Right atrium auricular region (tissue), 2 donors: ENCODE measurements at regions not wholly inside any gene's neighbourhood (a gene's known extent, or its start where the extent isn't known, plus 50 kb on each side); places are given as distances from the start of the nearest gene placed in this dataset.

ENCODE experiments used
- DNase-seq: peaks from one replicate; pipeline ENCODE4 v3.0.0-alpha.2; 2019; ENCODE audit warnings: low spot score
- H3K27ac ChIP-seq, 2 donors: fragments of 200-600 bp; sonication (generic); 1 replicate in 1 of 2; 2 replicates in 1 of 2; pipeline ENCODE4 v1.5.1; 2016 to 2019
- H3K27me3 ChIP-seq, 2 donors: fragments of 200-600 bp; sonication (generic); one replicate each; pipeline versions ENCODE4 v1.5.1 to v1.6.0; 2017 to 2019
- H3K36me3 ChIP-seq: fragments of 200-600 bp; sonication (generic); one replicate; pipeline ENCODE4 v1.5.1; 2016
- H3K4me1 ChIP-seq, 2 donors: fragments of 200-600 bp; sonication (generic); one replicate each; pipeline versions ENCODE4 v1.5.1 to v1.6.0; 2017 to 2019
- H3K4me3 ChIP-seq, 2 donors: fragments of 200-600 bp; sonication (generic); 1 replicate in 1 of 2; 2 replicates in 1 of 2; pipeline ENCODE4 v1.5.1; 2017 to 2019; ENCODE audit warnings: mild to moderate bottlenecking in 1 of 2, moderate library complexity in 1 of 2
- H3K9me3 ChIP-seq, 2 donors: fragments of 200-600 bp; sonication (generic); one replicate each; pipeline ENCODE4 v1.5.1; 2019
- TF ChIP-seq, protein P1 (sequence below), 2 donors: fragments of 200-600 bp; sonication (generic); IDR thresholded peaks; one replicate each; pipeline ENCODE4 v1.5.1; 2019; ENCODE audit warnings: antibody characterized with exemption in 2 of 2

DNA sequence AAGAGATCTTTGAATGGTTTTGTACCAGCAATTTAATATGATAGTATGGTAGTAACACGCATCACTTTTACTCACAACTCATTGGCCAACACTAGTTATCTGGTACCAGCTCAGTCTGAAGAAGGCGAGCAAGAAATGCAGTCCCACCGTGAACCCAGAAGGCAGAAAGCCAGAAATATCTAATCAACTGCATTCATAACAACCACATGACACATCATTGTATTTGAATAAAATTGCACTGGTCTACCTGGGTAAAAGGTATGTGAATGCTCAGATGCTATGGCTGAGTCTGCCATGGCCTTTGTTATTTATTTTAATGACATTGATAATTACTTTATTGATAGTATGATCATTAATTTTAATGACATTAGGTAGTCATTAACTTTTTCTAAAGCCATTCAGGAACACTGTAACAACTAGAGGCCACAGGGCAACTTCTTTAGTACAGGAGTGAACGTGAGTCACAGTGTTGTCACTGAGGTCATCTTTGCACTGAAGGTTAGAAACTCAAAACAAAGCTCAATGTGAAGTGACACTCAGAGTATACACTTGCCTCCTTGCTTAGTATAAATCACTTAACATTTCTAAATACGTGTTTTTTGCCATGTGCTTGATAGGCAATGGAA is 475.6 kb upstream of the TNP1 start:
- H3K4me1 ChIP-seq, result peaks cover 0 to 12% of the 10 kb centered on the region in 2 donors
- no peak overlapping the region for H3K27ac ChIP-seq
- TF ChIP-seq, protein P1, sequence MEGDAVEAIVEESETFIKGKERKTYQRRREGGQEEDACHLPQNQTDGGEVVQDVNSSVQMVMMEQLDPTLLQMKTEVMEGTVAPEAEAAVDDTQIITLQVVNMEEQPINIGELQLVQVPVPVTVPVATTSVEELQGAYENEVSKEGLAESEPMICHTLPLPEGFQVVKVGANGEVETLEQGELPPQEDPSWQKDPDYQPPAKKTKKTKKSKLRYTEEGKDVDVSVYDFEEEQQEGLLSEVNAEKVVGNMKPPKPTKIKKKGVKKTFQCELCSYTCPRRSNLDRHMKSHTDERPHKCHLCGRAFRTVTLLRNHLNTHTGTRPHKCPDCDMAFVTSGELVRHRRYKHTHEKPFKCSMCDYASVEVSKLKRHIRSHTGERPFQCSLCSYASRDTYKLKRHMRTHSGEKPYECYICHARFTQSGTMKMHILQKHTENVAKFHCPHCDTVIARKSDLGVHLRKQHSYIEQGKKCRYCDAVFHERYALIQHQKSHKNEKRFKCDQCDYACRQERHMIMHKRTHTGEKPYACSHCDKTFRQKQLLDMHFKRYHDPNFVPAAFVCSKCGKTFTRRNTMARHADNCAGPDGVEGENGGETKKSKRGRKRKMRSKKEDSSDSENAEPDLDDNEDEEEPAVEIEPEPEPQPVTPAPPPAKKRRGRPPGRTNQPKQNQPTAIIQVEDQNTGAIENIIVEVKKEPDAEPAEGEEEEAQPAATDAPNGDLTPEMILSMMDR (IDR thresholded peaks at IDR 0.05), result no peak
- no peak for DNase-seq
- H3K36me3 ChIP-seq, result no peaks in the 10 kb centered on the region
- no peak overlapping the region for H3K4me3 ChIP-seq
- H3K27me3 ChIP-seq, result no peaks in the 10 kb centered on the region
- no peaks in the 10 kb centered on the region for H3K9me3 ChIP-seq

DNA sequence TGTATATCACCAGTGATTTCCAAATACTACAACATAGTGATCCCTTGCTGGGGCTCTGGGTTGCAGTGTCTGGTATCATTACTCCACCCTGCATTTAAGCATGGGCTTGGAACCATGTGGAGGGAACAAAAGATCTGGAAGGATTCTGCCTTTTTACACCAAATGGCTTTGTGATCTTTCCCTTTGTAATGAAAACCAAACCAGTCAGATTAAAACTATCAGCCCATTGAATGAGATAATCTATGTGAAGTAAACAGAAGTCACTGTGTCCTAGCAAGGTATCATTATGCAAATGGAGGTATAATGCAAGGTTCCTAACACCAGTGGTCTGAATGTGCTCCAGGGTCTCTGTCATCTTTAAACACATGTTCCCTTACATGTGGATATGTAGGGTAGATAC is 474.7 kb upstream of the TNP1 start:
- H3K27ac ChIP-seq, result no peak overlapping the region
- H3K36me3 ChIP-seq, result no peaks in the 10 kb centered on the region
- no peaks in the 10 kb centered on the region for H3K27me3 ChIP-seq
- peaks cover 0 to 12% of the 10 kb centered on the region in 2 donors for H3K4me1 ChIP-seq
- TF ChIP-seq, protein P1 (IDR thresholded peaks at IDR 0.05), result no peak
- H3K9me3 ChIP-seq, result no peaks in the 10 kb centered on the region
- DNase-seq, result no peak
- H3K4me3 ChIP-seq, result no peak overlapping the region

DNA sequence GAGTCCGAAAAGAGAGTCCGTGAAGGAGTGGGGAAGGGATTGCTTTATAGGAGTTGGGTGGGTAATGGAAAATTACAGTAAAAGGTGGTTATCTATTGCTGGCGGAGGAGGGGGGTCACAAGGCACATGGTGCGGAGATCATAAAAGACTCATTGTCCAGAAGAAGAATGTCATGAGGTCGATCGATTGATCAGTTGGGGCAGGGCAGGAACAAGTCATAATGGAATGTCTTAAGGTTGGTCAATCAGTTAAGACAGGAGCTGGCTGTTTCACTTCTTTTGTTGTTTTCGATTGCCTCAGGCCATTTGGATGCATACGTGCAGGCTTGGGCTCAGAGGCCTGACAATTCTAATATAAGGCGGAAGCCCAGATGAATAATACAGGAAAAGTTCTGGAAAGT is 473.0 kb upstream of the TNP1 start:
- no peaks in the 10 kb centered on the region for H3K36me3 ChIP-seq
- no peak overlapping the region for H3K27ac ChIP-seq
- H3K27me3 ChIP-seq, result no peaks in the 10 kb centered on the region
- H3K4me1 ChIP-seq, result peaks cover 0 to 12% of the 10 kb centered on the region in 2 donors
- H3K9me3 ChIP-seq, result no peaks in the 10 kb centered on the region
- no peak for DNase-seq
- TF ChIP-seq, protein P1 (IDR thresholded peaks at IDR 0.05), result no peak
- H3K4me3 ChIP-seq, result no peak overlapping the region

DNA sequence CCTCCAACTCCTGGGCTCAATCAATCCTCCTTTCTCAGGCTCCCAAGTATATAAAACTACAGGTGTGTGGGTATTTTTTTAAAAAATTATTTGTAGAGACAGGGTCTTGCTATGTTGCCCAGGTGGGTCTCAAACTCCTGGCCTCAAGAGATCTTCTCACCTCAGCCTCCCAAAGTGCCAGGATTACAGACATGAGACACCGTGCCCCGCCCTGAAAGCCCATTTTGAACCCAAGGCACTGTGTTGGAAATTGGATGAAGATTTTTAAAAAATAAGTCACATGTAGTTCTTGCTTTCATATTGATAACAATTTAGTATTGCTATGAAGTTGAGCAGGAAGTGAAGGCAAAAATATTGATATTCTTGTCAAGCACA is 472.5 kb upstream of the TNP1 start:
- H3K36me3 ChIP-seq, result no peaks in the 10 kb centered on the region
- H3K4me1 ChIP-seq, result peaks cover 0 to 12% of the 10 kb centered on the region in 2 donors
- no peaks in the 10 kb centered on the region for H3K27me3 ChIP-seq
- H3K27ac ChIP-seq, result peak overlapping the region in 1 of 2 donors; percentile 63
- no peaks in the 10 kb centered on the region for H3K9me3 ChIP-seq
- TF ChIP-seq, protein P1 (IDR thresholded peaks at IDR 0.05), result no peak
- H3K4me3 ChIP-seq, result no peak overlapping the region
- no peak for DNase-seq

DNA sequence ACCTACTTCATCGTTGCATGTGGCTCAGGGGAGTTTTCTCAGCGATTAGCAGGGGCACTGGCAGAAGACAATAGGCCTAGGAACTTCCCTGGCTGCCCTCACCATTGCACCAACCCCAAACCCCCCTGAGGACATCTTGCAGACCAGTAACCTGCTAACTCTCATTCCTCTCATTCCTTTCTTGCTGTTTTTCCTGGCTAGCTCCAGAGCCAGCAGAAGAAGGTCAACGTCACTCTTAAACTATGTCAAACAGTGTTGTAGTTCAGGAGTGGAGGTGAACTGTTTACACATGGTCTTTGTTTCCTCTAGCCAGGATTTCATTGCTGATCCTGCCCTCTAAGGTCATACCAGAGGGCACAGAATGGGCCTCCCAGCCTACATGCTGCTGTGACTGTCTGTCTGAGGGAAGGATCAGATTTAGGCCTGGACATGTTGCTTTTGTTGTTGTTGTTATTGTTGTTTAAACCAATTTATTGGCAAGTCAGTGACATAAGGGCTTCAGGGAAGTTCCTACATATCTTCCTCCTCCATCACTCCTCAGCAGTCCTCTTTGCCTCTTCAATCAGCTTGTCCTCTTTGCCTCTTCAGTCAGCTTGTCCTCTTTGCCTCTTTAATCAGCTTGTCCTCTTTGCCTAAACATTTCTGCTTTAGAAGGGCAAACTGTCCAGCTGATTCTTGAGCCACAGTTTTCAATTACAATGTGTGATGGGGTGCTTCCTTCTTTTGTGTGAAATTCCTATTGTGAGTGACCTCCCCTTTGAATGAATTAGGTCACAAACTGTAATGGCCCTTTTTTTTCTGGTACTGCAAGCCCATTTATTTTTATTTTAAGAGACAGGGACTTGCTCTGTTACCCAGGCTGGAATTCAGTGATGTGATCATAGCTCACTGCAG is 471.9 kb upstream of the TNP1 start:
- H3K4me1 ChIP-seq, result peaks cover 0 to 12% of the 10 kb centered on the region in 2 donors
- TF ChIP-seq, protein P1 (IDR thresholded peaks at IDR 0.05), result no peak
- H3K36me3 ChIP-seq, result no peaks in the 10 kb centered on the region

More for the DNA sequence above, 471.9 kb upstream of the TNP1 start:
- H3K9me3 ChIP-seq, result no peaks in the 10 kb centered on the region
- DNase-seq, result no peak
- peak overlapping the region in 1 of 2 donors; percentile 63 for H3K27ac ChIP-seq
- no peak overlapping the region for H3K4me3 ChIP-seq
- no peaks in the 10 kb centered on the region for H3K27me3 ChIP-seq
